GM19463 (cell line): ENCODE measurements at regions not wholly inside any gene's neighbourhood (a gene's known extent, or its start where the extent isn't known, plus 50 kb on each side); places are given as distances from the start of the nearest gene placed in this dataset.

Source experiments
- ATAC-seq: cut with Tn5 transposase; IDR thresholded peaks from one replicate; pipeline ENCODE4 v1.9.1; 2021; ENCODE audit warnings: mild to moderate bottlenecking, moderate library complexity; ENCODE audit not compliant: unreplicated experiment

- ATAC-seq, result no peak
Measured at GRCh38 chr1:10960411-10961299, 51.8 kb upstream of the TARDBP start.

- ATAC-seq, result no peak
Measured at GRCh38 chr1:10961300-10961833, 51.1 kb upstream of the TARDBP start.

GRCh38 chr1:10962483-10962882 lies 50.0 kb upstream of the TARDBP start:
- no peak for ATAC-seq
